HG03378 (cell line): ENCODE measurements at regions not wholly inside any gene's neighbourhood (a gene's known extent, or its start where the extent isn't known, plus 50 kb on each side); places are given as distances from the start of the nearest gene placed in this dataset.
"Not testable (repeated sequence)": the region's sequence is repeated elsewhere in the genome, so short reads cannot be mapped to it uniquely, and the experiment has no call there.

ENCODE experiments used
- ATAC-seq: cut with Tn5 transposase; IDR thresholded peaks from one replicate; pipeline ENCODE4 v1.9.1; 2021; ENCODE audit warnings: mild to moderate bottlenecking, moderate library complexity; ENCODE audit not compliant: unreplicated experiment

- ATAC-seq, result no peak
Measured at GRCh38 chr20:12112665-12113064, 195.0 kb downstream of the BTBD3 start.

GRCh38 chr20:12113075-12113467 lies 195.4 kb downstream of the BTBD3 start:
- no peak for ATAC-seq

GRCh38 chr20:12113468-12114371 lies 196.0 kb downstream of the BTBD3 start:
- no peak for ATAC-seq

GRCh38 chr20:12129114-12129513 lies 211.4 kb downstream of the BTBD3 start:
- ATAC-seq, result not testable (repeated sequence)

GRCh38 chr20:12129532-12129931 lies 211.8 kb downstream of the BTBD3 start:
- not testable (repeated sequence) for ATAC-seq

GRCh38 chr20:12130781-12131180 lies 213.1 kb downstream of the BTBD3 start:
- ATAC-seq, result no peak

- ATAC-seq, result no peak
Measured at GRCh38 chr20:12133553-12133952, 215.9 kb downstream of the BTBD3 start.

- not testable (repeated sequence) for ATAC-seq
Measured at GRCh38 chr20:12145951-12146350, 228.3 kb downstream of the BTBD3 start.

- no peak for ATAC-seq
Measured at GRCh38 chr20:12152996-12153395, 235.3 kb downstream of the BTBD3 start.

- ATAC-seq, result no peak
Measured at GRCh38 chr20:12153628-12154027, 235.9 kb downstream of the BTBD3 start.

GRCh38 chr20:12156252-12156651 lies 238.6 kb downstream of the BTBD3 start:
- ATAC-seq, result no peak

- no peak for ATAC-seq
Measured at GRCh38 chr20:12159261-12159660, 241.6 kb downstream of the BTBD3 start.

- no peak for ATAC-seq
Measured at GRCh38 chr20:12161734-12162133, 244.0 kb downstream of the BTBD3 start.

- ATAC-seq, result no peak
Measured at GRCh38 chr20:12166053-12166717, 248.5 kb downstream of the BTBD3 start.

GRCh38 chr20:12170406-12170805 lies 252.7 kb downstream of the BTBD3 start:
- no peak for ATAC-seq

GRCh38 chr20:12171923-12172524 lies 254.3 kb downstream of the BTBD3 start:
- no peak for ATAC-seq

- no peak for ATAC-seq
Measured at GRCh38 chr20:12173347-12174012, 255.8 kb downstream of the BTBD3 start.

- no peak for ATAC-seq
Measured at GRCh38 chr20:12175538-12175937, 257.8 kb downstream of the BTBD3 start.

GRCh38 chr20:12177657-12178293 lies 260.1 kb downstream of the BTBD3 start:
- no peak for ATAC-seq

- ATAC-seq, result no peak
Measured at GRCh38 chr20:12179692-12180091, 262.0 kb downstream of the BTBD3 start.
